Tibial artery (tissue), 4 donors: ENCODE measurements at regions not wholly inside any gene's neighbourhood (a gene's known extent, or its start where the extent isn't known, plus 50 kb on each side); places are given as distances from the start of the nearest gene placed in this dataset.

Experiments
- DNase-seq, 2 donors: peaks; one replicate each; pipeline ENCODE4 v3.0.0-alpha.2; 2019
- H3K27ac ChIP-seq, 2 donors: fragments of 200-600 bp; sonication (generic) in 1 of 2; 1 replicate in 1 of 2; 2 replicates in 1 of 2; pipeline ENCODE4 v1.5.1; 2018 to 2019; ENCODE audit warnings: mild to moderate bottlenecking in 1 of 2
- H3K27me3 ChIP-seq, 2 donors: fragments of 200-600 bp; sonication (generic) in 1 of 2; one replicate each; pipeline versions ENCODE4 v1.5.1 to v1.6.0; 2016 to 2019
- H3K36me3 ChIP-seq, 3 donors: fragments of 200-600 bp; sonication (generic) in 2 of 3; one replicate each; pipeline ENCODE4 v1.5.1; 2016 to 2019; ENCODE audit warnings: mild to moderate bottlenecking in 2 of 3
- H3K4me1 ChIP-seq, 4 donors: fragments of 200-600 bp; sonication (generic) in 2 of 4; 1 replicate in 3 of 4; 2 replicates in 1 of 4; pipeline ENCODE4 v1.5.1; 2016 to 2019
- H3K4me3 ChIP-seq, 2 donors: fragments of 200-600 bp; sonication (generic) in 1 of 2; 1 replicate in 1 of 2; 2 replicates in 1 of 2; pipeline ENCODE4 v1.5.1; 2018 to 2019; ENCODE audit warnings: mild to moderate bottlenecking in 2 of 2
- H3K9me3 ChIP-seq, 3 donors: fragments of 200-600 bp; sonication (generic) in 1 of 3; one replicate each; pipeline ENCODE4 v1.5.1; 2016 to 2019
- intact Hi-C: fragments of 100-400 bp; cut with DNase I; formaldehyde crosslinking; loops from one replicate; pipeline ENCODE4 v1.15.0; 2023; ENCODE audit warnings: low total_unique reads
- TF ChIP-seq, protein P1 (sequence below), 2 experiments: fragments of 200-600 bp in 1 of 2; fragments of 450-650 bp in 1 of 2; IDR thresholded peaks; one replicate each; pipeline ENCODE4 v1.5.1; 2017 to 2019; ENCODE audit warnings: antibody characterized with exemption in 2 of 2, mild to moderate bottlenecking in 1 of 2, moderate library complexity in 1 of 2

DNA sequence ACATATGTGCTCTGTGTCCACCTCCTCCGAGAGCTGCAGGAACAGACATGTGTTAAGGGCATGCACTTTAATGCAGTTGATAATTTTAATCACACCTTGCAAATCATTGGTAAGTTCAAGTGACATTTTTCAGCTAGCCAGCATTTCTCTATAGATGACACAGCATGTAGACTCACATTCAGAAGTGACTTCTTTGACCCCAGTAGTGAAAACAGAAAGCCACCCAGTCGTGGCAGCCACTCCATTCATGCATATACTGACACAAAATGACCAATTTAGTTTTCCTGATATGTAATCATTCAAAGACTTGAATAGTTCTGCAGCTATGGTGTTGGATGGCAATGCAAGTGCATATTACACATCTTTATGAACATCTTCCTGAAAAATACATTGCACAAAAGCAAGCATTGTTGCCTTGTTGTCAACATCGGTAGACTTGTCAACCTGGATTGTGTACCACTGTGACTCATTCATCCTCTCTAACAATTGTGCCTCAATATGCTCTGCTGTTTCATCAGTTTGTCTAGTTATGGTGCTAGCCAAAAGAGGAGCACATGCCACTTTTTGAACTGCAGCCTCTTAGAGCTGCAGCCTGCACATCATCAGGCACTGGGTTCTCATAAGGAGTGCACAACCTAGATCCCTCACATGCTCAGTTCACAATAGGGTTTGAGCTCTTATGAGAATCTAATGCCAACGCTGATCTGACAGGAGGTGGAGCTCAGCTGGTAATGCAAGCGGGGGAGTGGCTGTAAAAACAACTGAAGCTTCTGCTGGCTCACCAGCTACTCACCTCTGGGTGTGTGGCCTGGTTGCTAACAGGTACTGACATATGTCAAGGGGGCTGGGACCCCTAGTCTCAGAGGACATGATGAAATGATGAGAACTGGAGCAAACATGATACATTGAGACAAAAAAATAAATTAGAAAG lies 622.0 kb downstream of the PYDC2 start:
- TF ChIP-seq, protein P1, sequence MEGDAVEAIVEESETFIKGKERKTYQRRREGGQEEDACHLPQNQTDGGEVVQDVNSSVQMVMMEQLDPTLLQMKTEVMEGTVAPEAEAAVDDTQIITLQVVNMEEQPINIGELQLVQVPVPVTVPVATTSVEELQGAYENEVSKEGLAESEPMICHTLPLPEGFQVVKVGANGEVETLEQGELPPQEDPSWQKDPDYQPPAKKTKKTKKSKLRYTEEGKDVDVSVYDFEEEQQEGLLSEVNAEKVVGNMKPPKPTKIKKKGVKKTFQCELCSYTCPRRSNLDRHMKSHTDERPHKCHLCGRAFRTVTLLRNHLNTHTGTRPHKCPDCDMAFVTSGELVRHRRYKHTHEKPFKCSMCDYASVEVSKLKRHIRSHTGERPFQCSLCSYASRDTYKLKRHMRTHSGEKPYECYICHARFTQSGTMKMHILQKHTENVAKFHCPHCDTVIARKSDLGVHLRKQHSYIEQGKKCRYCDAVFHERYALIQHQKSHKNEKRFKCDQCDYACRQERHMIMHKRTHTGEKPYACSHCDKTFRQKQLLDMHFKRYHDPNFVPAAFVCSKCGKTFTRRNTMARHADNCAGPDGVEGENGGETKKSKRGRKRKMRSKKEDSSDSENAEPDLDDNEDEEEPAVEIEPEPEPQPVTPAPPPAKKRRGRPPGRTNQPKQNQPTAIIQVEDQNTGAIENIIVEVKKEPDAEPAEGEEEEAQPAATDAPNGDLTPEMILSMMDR (IDR thresholded peaks at IDR 0.05), result no peak
- Histone ChIP-seq H3K9me3 (no peaks in the 10 kb centered on the region), H3K36me3 (no peaks in the 10 kb centered on the region), H3K4me1 (no peaks in the 10 kb centered on the region), H3K27me3 (no peaks in the 10 kb centered on the region), H3K27ac (no peak overlapping the region), H3K4me3 (no peak overlapping the region)
- intact Hi-C loops, result no loop called here
- DNase-seq, result no peak
